ENCODE measurements at regions not wholly inside any gene's neighbourhood (a gene's known extent, or its start where the extent isn't known, plus 50 kb on each side); places are given as distances from the start of the nearest gene placed in this dataset.
A peak's percentile ranks its signal among the peaks of the same experiment; 100 is the strongest.

DNA sequence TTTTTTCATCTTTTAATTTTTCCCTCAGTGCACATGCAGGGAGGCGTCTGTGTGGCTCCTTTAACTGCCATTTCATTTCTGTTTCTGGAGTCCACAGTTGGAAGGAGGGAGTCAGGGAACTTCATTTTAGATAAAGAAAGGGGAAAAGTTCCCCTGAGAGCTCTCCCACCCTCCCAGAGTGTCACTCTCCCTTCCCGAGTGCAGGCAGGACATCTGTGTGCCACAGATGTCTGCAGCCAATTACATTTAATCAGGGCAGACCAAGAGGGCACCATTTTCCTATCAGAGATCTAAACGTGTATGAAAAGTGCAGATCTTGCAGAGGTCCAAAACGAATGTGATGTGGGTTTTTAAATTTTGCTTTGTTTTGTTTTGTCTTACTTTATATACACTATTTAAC lies 96.6 kb downstream of the PXDC1 start:
- Mint-ChIP-seq H3K36me3 (ENCODE audit: low read depth) (no peaks in the 10 kb centered on the region), H3K9me3 (no peaks in the 10 kb centered on the region), H3K4me1 (no peaks in the 10 kb centered on the region), H3K27me3 (ENCODE audit: low read depth) (no peaks in the 10 kb centered on the region), H3K4me3 (no peak overlapping the region), H3K27ac (ENCODE audit: unreplicated experiment) (no peak overlapping the region)
- TF ChIP-seq, protein P1, sequence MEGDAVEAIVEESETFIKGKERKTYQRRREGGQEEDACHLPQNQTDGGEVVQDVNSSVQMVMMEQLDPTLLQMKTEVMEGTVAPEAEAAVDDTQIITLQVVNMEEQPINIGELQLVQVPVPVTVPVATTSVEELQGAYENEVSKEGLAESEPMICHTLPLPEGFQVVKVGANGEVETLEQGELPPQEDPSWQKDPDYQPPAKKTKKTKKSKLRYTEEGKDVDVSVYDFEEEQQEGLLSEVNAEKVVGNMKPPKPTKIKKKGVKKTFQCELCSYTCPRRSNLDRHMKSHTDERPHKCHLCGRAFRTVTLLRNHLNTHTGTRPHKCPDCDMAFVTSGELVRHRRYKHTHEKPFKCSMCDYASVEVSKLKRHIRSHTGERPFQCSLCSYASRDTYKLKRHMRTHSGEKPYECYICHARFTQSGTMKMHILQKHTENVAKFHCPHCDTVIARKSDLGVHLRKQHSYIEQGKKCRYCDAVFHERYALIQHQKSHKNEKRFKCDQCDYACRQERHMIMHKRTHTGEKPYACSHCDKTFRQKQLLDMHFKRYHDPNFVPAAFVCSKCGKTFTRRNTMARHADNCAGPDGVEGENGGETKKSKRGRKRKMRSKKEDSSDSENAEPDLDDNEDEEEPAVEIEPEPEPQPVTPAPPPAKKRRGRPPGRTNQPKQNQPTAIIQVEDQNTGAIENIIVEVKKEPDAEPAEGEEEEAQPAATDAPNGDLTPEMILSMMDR (conservative IDR thresholded peaks at IDR 0.05), result no peak
- no peak for DNase-seq (ENCODE audit: low read depth, low spot score)

DNA sequence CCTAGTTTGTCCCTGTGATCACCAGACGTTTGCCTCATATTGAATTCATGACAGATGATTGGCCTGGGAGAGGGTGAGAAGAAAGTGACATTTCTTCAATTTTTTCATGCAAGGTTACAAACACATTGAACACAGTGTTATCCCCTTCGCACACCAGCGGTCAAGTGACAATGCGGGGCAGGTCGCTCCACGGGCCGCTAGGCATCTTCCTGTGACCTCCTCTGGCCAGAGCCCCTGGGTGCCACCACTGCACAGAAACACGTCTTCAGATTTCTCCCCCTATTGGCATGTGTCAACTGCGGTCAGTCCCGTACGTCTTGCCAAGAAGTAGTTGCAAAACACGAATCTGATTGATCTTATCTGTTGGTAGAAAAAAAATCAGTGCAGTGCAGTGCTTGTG lies 97.1 kb downstream of the PXDC1 start:
- Mint-ChIP-seq H3K27ac (ENCODE audit: unreplicated experiment) (peak overlapping the region; percentile 14), H3K4me1 (no peaks in the 10 kb centered on the region), H3K9me3 (no peaks in the 10 kb centered on the region), H3K36me3 (ENCODE audit: low read depth) (no peaks in the 10 kb centered on the region), H3K4me3 (no peak overlapping the region), H3K27me3 (ENCODE audit: low read depth) (no peaks in the 10 kb centered on the region)
- no peak for DNase-seq (ENCODE audit: low read depth, low spot score)
- TF ChIP-seq, protein P1 (conservative IDR thresholded peaks at IDR 0.05), result no peak

DNA sequence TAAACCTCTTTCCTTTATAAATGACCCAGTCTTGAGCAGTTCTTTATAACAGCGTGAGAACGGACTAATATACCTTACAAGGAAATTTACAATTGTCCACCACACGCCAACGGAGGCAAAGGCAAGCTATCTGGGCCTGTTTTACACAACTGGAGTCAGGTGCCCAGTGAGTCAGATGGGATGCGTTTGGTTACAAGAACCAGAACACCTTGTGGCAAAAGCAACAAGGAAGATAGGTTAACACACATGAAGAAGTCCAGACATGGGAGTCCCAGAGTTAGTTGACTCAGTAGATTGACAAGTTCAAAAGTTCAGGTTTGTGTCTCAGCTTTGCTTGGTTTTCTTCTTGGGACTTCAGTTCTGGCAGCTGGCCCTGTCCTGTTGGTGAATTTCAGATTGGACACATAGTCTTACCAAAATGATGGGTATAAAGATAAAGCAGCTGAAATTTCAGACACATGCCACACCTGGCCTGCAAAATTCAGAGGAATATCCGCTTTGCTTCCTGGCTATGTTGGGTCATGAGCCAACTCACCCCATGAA lies 97.9 kb downstream of the PXDC1 start:
- no peaks in the 10 kb centered on the region for H3K9me3 Mint-ChIP-seq
- TF ChIP-seq, protein P1 (conservative IDR thresholded peaks at IDR 0.05), result no peak
- DNase-seq (ENCODE audit: low read depth, low spot score), result no peak
- H3K27ac Mint-ChIP-seq (ENCODE audit: unreplicated experiment), result no peak overlapping the region
- H3K4me3 Mint-ChIP-seq, result no peak overlapping the region
- no peaks in the 10 kb centered on the region for H3K4me1 Mint-ChIP-seq
- no peaks in the 10 kb centered on the region for H3K36me3 Mint-ChIP-seq (ENCODE audit: low read depth)
- H3K27me3 Mint-ChIP-seq (ENCODE audit: low read depth), result no peaks in the 10 kb centered on the region

DNA sequence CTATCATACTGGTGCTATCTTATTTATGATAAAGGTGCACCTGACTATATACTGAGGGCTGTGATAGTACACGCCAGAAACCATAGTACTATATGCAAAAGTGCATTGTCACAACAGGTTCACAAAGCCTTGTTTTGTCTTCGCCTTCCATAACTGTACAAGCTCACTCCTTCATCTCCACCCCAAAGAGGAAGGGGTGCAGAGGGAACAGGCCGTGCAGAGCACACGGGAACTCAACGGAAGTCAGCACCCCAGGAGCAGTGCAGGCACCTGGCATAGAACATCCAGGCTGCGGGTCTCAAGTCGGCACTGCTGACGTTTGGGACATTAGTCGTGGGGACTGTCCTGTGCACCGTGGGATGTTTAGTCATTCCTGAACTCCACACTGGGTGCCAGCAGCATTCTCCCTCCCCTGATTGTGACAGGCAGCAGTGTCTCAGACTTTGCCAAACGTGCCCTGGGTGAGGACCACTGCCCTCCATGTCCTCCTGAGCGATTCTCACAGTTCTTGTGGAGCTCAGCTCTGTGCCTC lies 99.7 kb downstream of the PXDC1 start:
- peaks cover 3% of the 10 kb centered on the region for H3K4me1 Mint-ChIP-seq
- no peaks in the 10 kb centered on the region for H3K36me3 Mint-ChIP-seq (ENCODE audit: low read depth)
- TF ChIP-seq, protein P1 (conservative IDR thresholded peaks at IDR 0.05), result no peak
- no peak for DNase-seq (ENCODE audit: low read depth, low spot score)
- H3K27me3 Mint-ChIP-seq (ENCODE audit: low read depth), result no peaks in the 10 kb centered on the region
- no peak overlapping the region for H3K4me3 Mint-ChIP-seq
- H3K27ac Mint-ChIP-seq (ENCODE audit: unreplicated experiment), result no peak overlapping the region
- H3K9me3 Mint-ChIP-seq, result no peaks in the 10 kb centered on the region

DNA sequence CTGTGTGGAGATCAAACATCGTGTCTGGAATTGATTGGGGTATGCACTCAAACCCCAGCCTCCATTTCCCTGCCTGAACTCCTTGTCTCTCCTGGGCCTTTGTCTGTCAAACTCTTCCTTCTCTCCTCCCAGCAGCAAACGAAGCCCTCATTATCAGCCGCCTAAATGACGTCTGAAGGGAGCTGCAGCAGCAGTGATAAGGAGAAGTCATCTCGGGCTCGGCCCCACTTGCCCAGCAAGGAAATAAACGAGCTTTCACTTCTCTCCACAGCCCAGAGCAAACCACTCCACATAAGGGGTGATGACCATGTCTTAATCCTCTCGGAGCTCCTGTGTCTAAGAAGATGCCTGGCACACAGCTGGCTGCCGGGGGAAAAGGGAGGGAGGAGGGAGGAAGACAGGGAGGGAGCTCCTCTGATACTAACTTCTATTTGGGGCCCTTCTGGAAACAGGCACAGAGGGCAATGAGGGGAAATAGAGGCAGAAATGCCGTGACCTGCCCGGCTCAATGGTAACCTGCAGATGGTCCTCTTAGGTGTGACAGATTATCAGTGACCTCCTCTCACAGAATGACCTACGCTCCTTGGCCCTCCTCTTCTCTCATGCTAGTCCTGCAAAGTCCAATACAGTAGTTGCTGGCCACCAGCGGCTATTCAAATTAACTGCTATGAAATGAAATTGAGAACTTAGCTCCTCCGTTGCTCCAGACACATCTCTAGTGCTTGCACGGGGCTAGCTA lies 100.4 kb downstream of the PXDC1 start:
- Mint-ChIP-seq H3K4me3 (no peak overlapping the region), H3K27ac (ENCODE audit: unreplicated experiment) (no peak overlapping the region), H3K4me1 (peaks cover 3% of the 10 kb centered on the region), H3K9me3 (no peaks in the 10 kb centered on the region), H3K27me3 (ENCODE audit: low read depth) (no peaks in the 10 kb centered on the region), H3K36me3 (ENCODE audit: low read depth) (no peaks in the 10 kb centered on the region)
- DNase-seq (ENCODE audit: low read depth, low spot score), result no peak
- TF ChIP-seq, protein P1 (conservative IDR thresholded peaks at IDR 0.05), result no peak
